Mucosa of gallbladder (tissue), 1 donor: ENCODE measurements at regions not wholly inside any gene's neighbourhood (a gene's known extent, or its start where the extent isn't known, plus 50 kb on each side); places are given as distances from the start of the nearest gene placed in this dataset.
"Not testable (repeated sequence)": the region's sequence is repeated elsewhere in the genome, so short reads cannot be mapped to it uniquely, and the experiment has no call there.

Source experiments
- DNase-seq: peaks from one replicate; pipeline ENCODE4 v3.0.0-alpha.2; 2020; ENCODE audit warnings: low spot score
- donor health status: DM: no; HTN: no; CAD: no.

DNA sequence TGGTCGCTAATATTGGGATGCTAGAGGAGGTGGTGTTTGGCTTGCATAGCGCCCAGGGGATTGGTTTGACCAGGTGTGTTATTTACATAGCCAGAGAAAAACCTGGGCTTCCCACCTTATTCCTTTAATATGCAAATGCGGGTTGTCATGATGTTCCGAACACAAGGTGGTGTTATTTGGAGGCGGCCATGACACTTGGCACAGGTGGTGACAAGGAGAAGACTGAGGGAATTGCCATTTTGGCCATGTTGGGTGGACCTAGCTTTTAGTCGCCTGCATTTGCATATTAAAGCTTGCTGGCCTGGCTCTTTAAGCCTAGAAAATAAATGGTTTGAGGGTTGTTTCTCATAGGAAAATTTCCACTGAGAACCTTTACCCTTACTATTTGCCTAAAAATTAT lies 490.5 kb downstream of the SIPA1L2 start:
- DNase-seq = no peak

DNA sequence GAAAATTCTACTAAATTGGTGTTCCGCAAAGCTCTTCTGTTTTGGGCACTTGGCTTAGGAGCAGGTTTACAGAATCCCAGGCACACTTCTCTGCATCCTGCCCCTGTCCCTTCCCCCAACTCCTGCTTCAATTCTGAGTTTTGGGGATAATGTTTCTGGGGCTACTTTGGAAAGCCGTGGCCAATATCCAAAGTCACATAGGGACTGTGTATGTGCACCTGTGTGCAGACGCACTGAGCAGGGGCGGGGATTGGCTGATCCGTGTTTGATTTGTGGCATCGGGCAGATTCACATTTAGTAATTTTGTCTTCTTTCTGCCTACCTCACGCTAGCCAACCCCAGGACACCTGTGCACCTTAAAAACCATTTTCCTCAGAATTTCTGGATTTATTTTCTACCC lies 491.9 kb downstream of the SIPA1L2 start:
- DNase-seq = no peak

DNA sequence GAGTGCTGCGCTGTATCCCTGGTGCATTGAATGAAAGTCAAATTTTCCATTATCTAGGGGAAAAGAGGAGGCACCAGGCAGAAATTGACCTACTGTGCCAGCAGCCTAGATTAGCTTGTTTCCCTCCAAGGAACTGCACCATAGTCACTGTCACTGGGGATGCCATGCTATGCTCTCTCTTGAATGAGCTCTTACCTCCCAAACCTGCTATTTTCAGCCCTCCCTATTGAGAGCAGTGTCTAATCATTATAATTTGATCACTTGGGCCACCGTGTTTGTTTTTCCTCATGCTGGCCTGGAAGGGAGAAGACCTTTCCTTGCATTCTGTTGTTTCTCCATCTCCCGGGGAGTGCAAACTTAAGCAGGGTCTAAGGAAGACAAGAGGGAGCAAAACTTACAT lies 492.9 kb downstream of the SIPA1L2 start:
- no peak for DNase-seq

DNA sequence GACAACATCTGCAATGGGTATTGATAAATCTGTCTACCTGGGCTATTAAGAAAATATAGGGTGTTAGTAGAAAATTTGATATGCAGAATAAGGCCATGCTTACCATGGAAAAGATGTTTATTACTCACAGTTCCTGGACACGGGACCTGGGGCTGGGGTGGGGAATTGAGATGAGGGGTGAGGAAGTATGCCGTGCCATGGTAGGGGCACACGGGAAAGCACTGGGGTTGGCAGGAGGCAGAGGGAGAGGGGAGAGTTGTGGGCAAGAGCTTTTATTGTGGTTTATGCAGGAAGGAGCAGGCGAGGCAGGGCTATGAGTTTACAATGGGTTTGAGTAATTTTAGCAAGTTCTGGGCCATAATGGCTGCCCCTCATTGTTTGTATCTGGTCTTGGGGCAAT lies 493.8 kb downstream of the SIPA1L2 start:
- DNase-seq = no peak

DNA sequence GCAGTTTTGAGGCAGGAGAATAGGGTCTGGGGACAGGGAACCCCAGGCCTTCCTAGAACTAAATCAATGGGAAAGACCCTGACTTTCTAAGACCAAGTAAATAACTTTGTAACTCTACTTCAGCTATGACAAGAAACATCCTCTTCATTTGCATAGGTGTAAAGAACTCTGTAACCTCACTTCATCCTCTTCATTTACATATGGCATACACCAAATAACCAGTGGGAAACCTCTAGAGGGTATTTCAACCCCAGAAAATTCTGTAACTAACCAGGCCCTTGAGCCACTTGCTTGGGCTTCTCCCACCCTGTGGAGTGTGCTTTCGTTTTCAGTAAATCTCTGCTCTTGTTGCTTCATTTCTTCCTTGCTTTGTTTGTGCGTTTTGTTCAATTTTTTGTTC lies 495.6 kb downstream of the SIPA1L2 start:
- DNase-seq = no peak

DNA sequence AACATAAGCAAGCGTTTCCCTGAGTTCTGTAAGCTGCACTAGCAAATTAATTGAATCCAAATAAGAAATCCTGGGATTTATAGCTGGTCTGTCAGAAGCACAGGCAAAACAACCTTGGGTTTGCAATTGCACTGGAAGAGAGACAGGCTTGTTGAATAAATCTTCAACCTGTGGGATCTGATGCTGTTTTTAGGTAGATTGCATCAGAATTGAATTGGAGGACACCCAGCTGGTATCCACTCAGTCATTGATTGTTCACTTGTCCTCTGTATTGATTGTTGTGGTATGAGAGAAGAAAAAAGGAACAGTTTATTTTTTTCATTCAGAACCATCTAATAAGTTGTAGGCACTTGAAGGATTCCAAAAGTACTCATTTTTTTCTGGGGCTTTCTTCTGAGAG lies 497.4 kb downstream of the SIPA1L2 start:
- no peak for DNase-seq

DNA sequence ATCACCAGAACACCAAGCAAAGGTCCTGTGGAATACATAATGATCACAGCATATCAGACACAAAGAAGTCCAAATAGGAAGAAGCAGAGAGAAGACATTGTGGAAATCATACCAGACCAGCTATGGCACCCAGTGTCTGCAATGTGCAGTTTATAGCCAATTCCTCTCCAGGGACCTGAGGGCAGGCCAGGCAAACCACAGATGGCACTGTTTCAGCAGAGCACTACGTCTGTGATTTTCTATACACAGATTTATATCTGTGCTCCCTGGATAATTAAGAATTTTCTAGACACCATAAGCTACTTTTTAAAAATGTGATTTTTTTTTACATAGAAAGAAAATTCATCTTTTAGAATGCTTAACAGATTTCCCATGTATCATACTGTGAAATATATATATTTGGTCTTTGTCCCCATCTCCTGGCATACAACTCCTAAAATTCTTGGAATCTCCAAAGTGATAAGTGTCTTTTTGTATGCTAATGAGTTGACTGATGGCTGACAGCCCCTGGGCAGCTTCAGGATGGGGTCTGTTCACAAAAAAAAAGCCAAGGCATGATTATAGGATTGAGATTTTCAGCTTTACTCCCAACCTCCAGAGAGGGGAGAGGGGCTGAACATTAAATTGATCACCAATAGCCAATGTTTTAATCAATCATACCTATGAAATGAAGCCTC lies 498.1 kb downstream of the SIPA1L2 start:
- DNase-seq = no peak

DNA sequence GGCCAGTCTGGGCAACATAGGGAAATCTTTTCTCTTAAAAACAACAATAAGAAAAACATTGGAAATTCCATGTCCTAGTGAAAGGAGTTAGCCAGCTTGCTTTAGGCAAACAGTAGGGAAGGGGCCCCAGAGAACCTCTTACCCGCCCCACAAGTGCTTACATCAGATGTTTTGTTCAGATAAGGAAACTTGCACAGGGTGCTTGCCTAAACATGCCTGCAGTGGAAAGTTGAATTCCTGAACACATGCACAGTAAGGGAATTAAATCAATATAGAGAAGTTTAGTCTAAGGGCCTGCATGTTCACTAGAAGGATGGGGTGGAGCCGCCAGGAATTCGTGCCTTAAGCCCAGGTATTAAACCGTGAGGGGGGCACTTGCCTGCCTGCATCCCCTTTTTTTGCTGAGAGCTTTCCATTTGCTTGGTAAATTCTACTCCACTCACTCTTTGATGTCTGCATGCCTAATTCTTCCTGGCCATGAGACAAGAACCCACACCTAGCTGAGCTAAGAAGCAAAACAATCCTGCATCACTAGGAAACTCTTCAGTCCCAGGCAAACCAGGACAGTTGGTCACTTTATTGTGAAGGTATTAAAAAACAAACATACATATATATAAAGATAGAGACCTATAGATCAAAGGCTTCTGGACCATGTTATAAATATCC lies 499.0 kb downstream of the SIPA1L2 start:
- no peak for DNase-seq

DNA sequence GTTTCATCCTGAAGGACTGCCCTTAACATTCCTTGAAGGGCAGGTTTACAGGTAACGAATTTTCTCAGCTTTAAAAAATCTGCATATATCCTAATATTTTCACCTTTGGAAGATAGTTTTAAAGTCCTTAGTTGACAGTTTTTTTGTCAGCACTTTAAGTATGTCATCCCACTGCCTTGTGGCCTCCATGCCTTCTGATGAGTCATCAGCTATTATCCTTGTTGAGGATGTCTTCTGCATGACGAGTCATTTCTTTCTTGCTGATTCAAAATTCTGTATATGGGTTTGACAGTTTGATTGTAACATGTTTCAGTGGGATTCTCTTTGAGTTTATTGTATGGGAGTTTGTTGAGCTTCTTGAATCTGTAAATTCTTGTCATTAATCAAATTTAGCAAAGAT lies 500.6 kb downstream of the DISC1 start:
- DNase-seq = no peak

DNA sequence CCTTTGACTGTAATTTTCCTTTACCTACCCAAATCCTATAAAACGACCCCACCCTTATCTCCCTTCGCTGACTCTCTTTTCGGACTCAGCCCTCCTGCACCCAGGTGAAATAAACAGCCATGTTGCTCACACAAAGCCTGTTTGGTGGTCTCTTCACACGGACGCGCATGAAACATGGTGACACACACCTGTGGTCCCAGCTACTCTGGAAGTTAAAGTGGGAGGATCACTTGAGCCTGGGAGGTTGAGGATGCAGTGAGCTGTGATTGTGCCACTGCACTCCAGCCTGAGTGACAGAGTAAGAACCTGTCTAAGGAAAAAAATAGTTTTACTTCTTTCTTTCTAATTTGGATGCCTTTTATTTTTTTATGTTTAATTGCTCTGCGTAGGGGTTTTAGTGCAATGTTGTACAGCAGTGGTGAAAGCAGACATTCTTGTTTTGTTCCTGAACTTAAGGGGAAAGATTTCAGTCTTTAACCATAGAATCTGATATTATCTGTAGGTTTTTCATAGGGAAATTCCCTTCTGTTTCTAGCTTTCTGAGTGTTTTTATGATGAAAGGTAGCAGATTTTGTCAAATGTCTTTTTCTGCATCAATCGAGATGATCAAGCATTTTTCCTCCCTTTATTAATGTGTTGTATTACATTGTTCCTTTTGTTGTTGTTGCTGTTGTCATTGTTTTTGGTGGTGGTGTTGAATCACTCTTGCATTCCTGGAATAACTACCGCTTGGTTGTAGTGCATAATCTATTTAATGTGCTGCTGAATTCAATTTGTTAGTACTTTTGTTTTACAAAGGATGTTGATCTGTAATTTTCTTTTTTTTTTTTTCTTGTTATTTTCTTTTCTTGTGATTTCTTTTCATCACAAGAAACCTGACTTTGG lies 497.4 kb downstream of the DISC1 start:
- no peak for DNase-seq

DNA sequence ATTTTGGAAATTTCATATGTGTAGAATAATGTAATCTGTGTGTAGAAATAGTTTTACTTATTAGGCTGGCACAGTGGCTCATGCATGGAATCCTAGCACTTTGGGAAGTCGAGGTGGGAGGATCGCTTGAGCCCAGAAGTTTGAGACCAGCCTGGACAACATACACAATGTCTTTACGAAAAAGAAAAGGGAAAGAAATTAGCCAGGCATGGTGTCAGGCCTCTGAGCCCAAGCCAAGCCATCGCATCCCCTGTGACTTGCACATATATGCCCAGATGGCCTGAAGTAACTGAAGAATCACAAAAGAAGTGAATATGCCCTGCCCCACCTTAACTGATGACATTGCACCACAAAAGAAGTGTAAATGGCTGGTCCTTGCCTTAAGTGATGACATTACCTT lies 491.3 kb downstream of the DISC1 start:
- not testable (repeated sequence) for DNase-seq

DNA sequence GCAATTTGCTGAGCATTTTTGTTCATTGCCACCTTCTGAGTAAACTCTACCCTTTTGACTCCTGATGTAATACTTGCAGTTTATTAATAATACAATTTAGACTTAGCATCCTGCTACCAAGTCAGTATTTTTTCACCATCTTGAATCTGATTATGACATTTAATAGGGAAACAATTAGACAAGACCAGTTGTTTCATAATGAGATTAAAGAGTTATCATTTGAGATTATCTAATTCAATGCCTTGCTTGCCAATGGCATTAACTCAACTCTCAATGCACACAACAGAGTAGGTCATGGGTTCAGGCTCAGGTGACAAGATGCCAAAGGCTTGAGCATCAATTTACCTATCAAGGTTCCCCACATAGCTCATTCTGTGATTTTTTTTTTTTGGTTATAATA lies 488.4 kb downstream of the DISC1 start:
- DNase-seq = no peak

DNA sequence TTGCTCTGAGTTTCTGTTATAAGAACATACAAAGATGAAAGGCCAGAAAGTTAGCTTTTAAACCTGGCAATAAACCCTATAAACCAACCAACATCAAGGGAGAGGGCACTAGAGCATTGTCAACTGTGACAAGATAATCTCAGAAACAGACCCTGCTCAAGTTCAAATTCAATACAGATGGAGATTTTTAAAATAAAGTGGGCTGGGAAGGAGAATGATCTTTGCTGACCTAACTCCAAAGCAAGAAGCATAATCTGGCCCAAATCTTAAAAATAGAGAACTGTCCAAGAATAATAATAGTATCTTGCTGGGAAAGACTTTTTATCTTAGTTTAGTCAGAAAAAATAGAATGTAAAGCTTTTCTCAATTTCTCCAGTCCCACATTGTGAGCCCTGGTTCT lies 485.5 kb downstream of the DISC1 start:
- no peak for DNase-seq

DNA sequence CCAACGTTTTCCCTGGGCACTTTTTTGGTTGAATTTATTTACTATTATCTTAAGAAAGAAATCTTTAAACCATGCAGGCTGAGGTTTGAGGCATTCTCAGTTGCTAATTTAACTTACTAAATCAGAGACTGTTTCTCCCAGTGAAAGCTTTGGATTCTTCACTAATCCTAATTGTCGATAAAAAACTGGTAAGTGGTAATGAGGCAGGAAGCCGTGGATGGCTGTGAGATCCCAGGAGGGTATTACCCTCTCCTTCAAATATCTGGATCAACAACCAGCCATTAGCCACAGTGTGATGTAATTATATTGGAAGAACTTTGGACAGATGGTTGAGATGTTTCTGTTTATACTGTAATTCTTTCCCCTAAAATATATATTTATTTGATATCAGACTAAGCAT lies 485.0 kb downstream of the DISC1 start:
- no peak for DNase-seq

DNA sequence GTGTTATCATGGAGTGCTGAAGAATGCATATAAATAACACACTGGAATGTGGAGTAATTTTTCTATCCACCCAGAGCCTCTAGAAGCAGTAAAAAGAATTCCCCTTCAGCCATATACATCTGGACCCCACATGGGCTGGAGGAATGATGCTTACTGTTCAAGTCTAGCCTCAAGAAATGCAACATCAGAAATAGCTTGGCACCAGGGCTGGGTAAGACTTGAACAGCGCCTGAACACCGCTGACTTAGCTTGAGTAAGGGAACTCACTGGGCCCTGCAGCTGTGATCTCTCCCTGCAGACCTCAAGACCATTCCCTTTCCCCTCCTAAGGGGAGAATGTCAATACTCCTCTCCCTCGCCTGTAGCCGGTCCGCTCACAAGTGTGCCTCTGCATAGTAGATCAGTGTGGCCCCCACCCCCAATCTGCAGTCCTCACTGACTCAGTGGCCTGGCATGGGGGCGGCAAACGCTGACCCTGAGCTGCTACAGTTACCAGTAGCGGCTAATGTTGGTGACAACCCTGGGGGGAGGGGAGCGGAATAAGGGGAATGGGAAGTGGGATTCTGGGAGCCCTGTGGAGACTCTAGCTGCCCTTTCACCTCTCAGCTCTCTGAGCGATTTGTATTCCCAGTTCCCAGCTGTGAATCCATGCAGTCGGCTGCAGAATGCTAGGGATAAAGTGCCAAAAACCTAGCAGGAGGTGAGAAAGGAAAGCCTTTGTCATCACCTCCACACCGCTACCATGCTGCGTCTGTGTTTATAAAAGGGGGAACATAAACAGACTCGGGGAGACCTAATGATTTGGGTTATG lies 483.9 kb downstream of the DISC1 start:
- DNase-seq = no peak

DNA sequence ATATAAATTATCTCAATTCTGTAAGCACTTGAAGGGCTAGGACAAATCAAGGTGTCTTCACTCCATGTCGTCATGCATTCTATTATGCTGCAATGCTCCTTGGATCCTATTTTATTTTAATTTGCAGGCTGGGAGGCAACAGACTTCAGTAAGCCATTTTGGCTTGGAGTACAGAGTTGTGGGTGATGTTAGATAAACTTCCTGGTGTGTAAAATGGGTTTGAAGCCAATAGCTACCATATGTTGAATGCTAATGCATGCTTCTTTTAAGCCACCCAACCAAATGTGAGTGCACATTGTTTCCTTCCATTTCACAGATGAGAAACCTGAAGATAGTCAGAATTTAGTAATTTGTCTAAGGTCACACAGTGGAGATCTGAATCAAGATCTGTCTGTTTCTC lies 482.8 kb downstream of the DISC1 start:
- DNase-seq = no peak

DNA sequence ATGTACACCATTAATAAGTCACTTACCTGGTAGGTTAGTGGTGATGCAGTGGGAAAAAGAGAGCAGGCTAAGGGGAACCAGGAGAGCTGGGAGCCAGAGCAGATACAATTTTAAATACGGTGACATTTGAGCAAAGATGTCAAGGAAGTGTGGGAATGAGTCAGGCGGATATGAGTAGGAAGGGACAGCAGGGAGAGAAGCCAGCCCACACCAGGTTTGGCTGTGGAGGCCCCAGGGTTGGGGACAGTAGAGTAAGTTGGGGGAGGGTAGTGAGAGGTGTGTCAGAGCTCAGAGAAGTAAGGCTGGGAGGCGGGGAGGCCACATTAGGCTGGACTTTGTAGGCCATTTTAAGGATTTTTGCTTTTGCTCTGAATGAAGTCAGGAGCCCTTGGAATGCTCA lies 482.0 kb downstream of the DISC1 start:
- DNase-seq = no peak

DNA sequence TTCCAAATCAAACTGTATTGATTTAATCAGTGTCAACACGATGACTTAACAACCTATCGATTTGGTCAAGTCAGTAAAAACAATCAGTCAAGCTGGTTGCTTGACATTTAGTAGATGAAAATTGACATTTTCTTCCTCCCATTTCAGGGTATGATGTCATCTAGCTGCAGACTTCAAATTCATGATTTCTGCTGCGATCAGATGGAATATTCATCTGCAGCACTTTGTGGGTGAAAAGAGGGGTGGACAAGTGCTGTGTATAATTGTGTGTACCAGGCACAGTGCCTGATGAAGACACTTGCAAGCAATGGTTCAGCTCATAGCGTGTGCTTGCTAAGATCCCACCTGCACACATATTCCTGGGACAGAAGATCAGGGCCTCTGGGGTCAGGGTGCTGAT lies 479.8 kb downstream of the DISC1 start:
- DNase-seq = no peak

DNA sequence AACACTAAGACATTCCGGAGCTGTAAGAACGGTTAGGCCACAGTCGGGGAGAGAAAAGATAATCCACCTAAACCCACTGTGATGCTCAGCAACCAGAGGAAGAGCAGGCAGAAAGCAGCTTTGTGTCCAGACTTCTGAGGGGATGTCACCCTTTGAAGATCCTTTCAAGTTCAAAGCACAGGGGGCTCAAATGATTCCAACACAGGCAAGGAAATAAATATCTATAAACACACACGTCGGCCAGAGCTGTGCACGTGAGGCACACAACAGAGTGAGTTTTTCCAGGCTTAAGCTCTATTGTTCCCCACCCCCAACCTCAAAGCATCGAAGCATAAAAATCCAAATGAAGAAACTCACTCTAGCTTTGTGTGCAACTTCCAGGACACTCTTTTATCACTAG lies 479.0 kb downstream of the DISC1 start:
- DNase-seq = no peak

DNA sequence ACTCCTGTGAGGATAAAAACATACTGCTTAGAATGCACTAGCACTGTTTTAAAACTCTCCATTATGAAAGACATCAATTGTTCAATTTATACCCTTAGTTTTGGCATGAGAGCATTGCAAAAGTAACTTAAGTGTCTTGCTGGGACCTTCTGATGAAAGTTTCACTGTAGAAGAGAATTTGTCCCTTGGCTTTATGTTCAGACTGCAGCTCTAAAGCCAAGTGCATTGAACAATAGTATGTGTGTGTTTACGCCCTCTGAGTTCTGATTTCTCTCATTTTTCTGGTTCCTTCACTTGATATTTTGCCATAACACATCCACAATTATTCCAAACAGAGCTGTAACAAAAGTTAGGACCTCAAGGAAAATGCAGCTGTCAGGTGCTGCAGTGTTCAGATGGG lies 474.6 kb downstream of the DISC1 start:
- no peak for DNase-seq

DNA sequence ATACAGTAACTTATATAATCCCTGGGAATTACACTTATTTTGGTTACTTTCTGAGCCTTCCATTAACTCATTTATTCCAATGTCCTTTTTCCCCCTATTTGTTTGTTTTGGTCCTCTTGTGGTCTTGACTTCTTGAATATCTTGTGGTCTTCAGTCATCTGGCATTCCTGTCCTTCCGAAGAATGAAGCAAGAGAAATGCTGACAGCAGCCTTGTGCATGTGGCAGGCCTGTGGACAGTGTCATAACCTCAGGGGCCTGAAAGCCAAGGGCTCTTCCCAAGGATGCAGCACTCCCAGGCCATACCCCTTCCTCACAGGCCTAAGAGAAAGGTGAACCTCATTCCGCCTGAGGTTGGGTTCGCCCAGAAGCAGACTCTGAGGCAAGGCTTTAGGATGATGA lies 470.2 kb downstream of the DISC1 start:
- DNase-seq = no peak
